ENCODE measurements at regions not wholly inside any gene's neighbourhood (a gene's known extent, or its start where the extent isn't known, plus 50 kb on each side); places are given as distances from the start of the nearest gene placed in this dataset.
"Not testable (repeated sequence)": the region's sequence is repeated elsewhere in the genome, so short reads cannot be mapped to it uniquely, and the experiment has no call there.

DNA sequence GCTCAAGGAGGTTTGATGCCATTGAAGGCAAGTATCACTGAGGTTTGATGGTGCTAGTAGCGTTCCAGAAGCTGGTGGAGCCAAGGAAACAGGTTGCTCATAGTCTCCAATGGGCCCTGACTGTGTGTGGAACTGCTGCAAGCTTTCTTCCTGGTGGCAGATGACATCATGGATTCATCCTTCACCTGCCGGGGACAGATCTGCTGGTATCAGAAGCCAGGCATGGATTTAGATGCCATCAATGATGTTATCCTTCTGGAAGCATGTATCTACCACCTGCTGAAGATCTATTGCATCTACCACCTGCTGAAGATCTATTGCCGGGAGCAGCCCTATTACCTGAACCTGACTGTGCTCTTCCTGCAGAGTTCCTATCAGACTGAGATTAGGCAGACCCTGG lies 734.4 kb downstream of the PLA2G4A start:
- DNase-seq = no peak

DNA sequence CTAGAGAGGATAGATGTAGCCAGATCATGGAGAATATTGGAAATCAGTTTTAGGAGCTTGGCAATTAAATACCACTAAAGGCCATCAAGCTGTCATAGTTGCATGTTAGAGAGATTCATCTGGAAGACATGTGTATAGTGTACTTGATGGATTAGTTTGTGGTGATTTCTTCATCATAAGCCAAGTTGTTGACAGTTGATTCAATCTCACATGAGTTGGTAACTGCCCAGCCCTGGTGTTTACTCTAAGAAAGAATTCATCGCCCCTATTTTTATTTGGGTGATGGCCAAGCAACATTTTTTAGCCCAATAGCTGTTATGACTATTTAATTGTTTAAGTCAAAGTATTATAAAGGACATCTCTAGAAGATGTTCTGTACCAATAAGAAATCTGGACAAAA lies 737.6 kb downstream of the PLA2G4A start:
- DNase-seq = no peak

DNA sequence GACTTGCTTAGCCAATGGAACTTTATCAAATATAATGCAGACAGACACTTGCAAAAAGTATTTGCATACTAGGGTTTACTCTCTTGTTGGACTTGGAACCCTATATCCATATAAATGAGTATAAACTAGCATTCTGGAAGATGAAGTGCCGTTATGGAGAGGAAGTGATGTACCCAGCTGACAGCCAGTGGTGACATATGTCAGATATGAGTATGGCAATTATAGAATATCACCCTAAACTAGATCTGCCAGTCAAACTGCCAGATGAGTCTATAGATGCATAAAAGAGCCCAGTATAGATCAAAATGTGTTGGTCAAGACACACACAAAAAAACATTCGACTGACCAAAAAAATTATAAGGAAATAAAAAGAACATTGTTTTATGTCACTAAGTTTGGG lies 739.3 kb downstream of the PLA2G4A start:
- no peak for DNase-seq

DNA sequence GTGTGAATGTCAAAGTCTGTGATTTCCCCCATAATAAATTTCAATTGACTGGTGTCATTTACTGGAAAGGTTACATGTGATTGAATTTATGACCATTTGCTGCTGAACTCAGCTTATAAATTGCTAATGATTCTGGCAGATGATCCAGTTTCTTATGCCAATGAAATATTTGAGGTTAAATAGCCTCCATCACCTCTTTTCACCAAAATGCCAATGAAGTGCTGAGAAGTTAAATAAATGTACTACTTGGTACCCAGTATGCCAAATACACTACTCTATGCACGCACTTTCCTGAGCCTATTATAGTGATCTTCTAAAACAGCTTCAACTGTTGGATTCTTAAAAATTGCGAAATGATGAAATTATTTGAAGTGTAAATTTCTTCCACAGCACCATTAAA lies 741.4 kb downstream of the PLA2G4A start:
- no peak for DNase-seq

DNA sequence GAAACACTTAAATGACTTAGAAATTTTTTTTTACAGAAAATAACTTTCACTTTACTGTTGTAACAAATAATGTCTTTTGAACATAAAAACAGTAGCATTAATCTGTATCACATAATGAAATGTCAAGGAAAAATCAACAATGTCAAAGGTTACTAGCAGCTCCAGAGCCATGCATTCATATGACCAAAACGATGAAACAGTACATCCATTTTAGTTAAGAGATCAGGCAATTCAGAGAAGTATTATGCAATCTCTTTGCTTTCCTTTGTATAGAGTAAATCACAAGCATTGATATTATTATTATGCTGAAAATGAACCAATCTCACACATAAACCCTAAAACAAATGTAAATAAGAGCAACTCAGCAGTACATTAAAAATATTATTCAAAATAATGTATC lies 748.9 kb downstream of the PLA2G4A start:
- no peak for DNase-seq

DNA sequence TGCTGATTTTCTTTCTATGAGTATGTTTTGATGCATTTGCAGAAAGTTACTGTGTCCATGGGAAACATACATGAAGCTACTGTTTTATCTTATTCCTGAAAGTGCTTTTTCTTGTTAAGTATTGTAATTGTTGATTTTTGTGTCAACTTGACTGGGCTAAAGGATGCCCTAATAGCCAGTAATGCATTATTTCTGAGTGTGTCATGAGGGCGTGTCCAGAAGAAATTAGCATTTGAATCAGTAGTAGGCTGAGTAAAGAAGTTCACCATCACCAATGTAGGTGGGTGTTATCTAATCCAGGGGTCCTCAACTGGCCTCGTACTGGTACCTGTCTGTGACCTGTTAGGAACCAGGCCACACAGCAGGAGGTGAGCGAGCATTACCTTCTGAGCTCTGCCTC lies 760.2 kb downstream of the PLA2G4A start:
- DNase-seq = no peak

DNA sequence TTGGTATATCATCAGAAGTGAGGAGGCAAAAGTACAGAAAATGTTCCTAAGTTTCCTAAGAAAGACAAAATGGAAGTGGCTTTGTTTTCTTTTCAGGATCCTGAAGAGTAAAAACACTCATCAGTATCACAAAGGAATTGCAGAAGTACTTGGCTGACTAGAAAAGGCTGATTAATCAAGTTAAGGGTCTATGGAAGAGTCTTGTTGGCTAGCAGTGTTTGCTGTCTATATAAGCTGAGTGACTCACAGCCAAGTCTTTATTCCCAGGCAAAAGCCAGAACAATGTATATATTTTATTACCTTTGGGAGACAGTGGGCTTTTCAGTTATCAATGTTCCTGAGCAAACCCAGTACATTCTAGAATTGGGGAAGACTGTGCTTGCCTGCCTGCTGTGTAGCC lies 777.0 kb downstream of the PLA2G4A start:
- DNase-seq = no peak

DNA sequence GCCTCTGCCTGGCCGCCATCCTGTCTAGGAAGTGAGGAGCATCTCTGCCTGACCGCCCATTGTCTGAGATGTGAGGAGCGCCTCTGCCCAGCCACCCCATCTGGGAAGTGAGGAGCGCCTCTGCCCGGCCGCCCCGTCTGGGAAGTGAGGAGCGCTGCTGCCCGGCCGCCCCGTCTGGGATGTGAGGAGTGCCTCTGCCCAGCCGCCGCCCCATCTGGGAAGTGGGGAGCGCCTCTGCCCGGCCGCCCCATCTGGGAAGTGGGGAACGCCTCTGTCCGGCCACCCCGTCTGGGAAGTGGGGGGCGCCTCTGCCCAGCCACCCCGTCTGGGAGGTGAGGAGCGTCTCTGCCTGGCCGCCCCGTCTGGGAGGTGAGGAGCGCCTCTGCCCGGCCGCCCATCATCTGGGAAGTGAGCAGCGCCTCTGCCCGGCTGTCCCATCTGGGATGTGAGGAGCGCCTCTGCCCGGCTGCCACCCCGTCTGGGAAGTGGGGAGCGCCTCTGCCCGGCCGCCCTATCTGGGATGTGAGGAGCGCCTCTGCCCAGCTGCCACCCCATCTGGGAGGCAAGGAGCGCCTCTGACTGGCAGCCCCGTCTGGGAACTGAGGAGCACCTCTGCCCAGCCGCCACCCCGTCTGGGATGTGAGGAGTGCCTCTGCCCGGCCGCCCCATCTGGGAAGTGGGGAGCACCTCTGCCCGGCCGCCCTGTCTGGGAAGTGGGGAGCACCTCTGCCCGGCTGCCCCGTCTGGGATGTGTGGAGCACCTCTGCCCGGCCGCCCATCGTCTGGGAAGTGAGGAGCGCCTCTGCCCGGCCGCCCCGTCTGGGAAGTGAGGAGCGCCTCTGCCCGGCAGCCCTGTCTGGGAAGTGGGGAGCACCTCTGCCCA lies 787.3 kb downstream of the PLA2G4A start:
- DNase-seq = not testable (repeated sequence)

DNA sequence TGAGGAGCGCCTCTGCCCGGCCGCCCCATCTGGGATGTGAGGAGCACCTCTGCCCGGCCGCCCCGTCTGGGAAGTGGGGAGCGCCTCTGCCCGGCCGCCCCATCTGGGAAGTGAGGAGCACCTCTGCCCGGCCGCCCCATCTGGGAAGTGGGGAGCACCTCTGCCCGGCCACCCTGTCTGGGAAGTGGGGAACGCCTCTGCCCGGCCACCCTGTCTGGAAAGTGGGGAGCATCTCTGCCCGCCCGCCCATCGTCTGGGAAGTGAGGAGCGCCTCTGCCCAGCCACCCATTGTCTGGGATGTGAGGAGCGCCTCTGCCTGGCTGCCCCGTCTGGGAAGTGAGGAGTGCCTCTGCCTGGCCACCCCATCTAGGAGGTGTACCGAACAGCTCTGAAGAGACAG lies 788.1 kb downstream of the PLA2G4A start:
- DNase-seq = not testable (repeated sequence)

DNA sequence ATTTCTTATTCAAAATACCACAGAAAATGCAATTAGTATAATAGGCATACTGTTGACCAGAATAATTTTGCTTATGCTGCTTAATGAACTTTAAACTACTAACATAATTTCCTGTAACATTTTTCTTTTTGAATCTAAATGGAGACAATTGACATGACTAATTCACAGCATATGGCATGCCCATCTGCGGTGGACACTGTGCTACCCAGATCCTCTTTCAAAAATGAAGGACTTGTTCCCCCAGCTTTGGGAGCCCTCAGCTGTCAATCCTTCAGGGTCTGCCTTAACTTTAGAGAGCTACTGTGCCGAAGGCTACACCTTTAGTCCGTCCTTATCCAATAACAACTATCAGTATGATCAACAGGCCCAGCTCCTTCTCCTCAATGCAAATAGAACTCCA lies 789.0 kb downstream of the PLA2G4A start:
- DNase-seq = peak; percentile 60

DNA sequence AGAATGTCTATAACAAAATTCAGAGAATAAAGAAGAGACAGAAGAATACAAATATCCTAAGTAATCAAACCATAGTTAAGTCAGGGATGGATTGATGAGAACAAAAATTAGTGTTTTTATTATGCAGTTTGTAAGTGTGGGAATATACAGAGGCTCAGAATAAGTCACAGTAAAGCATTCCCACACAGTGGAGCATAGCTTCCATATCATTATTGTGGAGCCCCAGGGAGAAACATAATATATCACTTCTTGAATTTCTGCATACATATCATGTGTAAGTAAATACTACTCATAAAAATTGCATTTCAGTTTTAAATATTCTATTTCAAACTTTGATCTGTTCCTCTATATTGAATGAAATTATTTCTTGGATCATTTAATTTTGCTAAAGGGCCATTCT lies 790.4 kb downstream of the PLA2G4A start:
- no peak for DNase-seq

DNA sequence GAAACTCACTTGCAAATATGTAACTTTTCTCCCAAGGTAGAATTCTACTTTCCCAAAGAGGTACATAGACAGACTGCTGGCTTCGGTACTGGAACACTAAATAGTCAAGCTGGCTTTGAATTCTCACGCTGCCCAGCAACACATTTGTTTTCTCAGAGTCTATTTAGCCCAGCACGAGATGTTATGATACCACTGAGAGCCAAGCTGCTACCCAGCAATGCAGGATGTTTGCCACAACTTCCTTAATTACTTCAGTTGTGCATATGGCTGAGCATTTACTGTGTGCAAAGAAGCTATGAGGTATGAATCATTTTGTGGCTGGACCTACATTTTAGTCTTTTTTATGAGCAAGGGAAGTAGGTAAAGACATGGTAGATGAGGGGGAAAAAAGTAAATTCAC lies 793.2 kb downstream of the PLA2G4A start:
- no peak for DNase-seq

DNA sequence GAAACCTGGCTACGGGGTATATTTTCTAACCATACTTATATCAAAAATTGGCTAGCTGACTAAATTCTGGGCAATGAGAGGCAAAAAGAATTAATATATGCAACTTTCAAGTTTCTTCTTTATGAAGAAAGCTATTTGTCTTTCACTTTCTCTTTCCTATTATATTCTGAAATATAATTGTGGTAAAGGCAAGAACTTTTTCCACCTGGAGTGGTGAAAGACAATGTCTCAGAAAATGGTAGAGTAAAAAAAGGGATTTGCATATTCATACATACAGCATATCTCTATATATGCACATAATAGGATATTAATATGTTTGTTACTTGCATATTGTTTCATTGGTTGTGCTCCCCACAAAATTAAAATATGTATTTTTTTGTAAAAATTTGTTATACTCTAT lies 793.8 kb downstream of the PLA2G4A start:
- DNase-seq = no peak

DNA sequence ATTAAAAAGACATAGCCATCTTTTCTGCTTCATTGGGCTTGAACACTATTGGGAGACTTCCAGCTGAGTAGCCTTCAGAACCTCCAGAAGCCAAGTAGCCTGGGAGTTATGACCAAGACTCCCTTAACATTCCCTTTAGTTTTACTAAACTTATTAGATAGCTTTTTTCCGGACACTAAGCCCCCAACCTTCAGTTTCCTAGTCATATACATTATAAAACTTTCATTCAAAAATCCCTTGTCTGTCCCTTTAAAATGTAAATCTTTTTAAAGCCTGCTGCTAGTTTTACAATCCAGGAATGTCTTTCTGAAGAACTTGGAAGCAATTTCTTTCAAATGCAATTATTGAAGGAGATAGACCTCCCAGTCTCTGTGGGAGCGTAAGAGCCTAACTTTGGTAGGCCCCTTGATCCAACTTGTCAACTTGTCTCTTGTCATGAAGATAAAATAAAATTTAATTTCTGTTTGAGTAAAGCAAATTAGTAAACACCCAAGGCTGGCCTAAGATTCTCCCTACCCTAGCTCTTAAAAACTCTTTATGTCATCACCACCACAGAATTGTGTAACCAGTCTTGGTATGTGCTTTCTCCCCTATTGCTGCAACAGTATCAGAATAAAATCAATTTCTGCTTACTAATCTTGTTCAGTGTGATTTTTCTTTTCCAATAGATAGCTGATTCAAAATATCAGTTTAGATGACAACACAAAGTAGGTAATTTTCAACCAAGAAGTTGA lies 796.2 kb downstream of the PLA2G4A start:
- no peak for DNase-seq

DNA sequence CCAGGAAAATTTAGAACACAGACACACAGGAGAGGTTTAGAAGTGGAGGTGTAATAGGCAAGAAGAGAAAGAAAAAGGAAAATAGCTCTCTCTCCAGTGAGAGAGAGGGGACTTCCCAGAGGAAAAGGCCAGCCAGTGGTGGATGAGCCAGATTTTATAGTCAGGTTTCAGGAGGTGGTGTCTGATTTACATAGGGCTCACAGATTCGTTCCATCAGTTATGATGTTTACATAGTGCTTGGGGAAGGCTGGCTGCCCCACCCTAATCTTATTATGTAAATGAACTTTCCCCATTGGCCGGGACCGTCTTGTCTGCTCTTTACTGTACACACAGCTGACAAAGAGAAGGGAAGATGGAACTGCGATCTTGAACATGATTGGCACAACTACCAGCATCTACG lies 797.3 kb downstream of the PLA2G4A start:
- DNase-seq = peak; percentile 86

DNA sequence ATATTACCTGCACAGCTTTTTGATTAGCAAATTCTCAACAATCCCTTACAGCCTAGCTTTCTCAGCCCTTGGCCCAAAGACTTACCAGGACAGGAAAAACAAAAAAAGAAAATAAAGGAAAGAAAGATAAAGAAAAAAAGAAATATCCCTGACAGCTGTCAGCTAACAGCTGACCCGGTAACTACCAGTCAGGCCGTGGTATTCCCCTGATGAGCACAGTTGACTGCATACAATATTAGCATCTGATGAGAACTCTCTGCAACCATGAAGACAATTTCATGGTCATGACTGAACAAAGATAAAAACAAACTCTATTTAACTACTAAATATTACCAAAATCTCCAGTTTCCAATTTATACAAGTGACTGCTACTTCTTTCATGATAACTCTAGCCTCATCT lies 798.8 kb downstream of the PLA2G4A start:
- DNase-seq = no peak

DNA sequence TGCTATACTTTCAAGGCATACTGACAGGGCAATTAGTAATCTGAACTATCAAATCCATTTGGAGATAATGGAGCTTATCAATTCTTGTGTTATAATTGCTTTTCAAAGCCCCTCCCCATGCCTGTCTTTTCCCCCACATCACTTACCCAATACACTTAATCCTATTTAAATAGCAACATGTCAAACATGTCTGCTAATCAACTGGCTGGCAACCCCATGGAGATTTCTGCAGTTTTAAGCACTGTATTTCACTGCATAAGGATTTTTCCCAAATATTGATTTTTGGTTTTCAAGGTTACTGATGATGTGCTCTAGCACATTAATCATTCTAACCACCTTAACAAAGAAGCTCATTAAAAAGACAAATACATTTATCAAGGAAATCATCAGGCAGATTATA lies 800.3 kb downstream of the PLA2G4A start:
- peak; percentile 78 for DNase-seq

DNA sequence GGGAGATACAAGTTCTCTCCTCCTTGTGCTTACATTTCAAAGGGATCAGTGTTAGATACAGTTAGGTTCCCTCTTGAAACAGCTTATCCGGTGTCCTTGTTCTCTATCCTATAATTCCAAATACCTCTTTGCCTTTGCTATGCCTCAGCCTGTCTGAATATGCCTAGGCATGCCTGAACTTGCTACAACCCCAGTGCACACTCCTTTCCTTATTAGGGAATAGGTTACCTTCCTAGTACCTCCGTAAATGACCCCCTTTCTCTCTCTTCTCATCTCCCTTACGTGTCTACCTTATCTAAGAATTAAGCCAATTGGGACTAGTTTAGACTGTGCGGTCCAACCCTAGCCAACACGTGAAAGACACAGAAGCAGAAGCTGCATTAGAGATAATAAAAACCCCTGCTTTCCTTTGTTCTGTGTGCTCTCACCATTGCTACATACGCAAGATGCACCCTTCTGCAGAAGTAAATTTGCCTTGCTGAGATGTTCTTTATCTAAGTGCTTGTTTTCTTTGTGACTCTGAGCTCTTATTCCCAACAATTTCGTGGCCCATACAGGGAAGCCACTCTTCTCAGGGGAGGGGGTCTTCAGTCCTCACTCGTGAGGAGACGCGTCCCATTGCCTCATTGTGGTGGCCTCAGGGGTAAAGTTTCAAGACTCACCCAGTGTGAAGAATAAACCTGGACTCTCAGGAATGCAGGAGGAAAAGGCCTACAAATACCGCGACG lies 802.1 kb downstream of the PLA2G4A start:
- DNase-seq = peak; percentile 28

DNA sequence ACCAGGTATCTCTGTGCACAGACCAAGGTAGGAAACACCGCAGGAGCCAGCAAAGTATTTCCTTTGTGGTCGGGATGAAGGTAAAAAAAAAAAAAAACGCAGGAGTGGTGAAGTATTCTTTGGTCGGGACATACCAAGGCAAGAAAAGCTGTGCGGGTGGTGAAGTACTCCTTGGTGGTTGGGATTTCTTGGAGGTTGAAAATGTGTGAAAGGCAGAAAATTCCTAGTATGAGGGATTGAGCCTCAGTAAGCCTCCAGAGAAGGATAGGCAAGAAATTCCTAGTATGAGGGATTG lies 802.6 kb downstream of the PLA2G4A start:
- no peak for DNase-seq

DNA sequence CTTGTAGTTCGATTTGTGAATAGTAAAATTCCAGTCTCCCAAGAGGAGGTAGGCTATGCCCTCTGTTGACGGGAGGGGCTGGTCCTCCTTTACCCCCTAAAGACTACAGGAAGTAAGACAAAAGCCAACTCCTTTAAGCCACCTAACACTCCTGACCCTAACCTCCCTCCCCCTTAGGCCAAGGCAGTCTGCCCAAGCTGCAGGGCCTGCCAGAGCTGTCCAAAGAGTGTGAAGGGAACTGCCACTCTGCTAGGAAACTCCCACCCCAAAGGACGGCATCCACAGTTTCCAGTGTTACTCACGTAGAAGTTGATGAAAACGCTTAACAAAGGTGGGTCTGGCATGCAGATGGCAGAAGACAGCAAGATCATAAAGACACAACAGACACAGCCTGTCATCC lies 803.2 kb downstream of the PLA2G4A start:
- DNase-seq = no peak

DNA sequence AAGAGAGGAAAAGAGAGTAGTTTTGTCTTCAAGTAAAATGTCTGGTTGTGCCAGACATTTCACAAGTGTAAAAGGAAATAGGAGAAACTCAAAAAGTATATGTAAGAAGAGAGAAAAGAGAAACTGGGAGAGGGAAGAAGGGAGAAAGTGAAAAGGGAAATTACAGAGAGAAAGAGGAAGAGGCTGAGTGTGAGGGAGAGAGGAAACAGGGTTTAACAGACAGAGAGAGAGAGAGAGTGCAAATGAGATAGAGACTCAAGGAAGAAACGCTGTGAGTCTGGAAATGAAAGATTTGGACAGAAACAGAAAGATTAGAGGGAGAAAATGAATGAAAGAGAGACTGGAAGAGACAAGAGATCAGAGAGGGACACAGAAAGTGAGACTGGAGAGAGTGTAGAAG lies 806.2 kb downstream of the PLA2G4A start:
- DNase-seq = no peak

DNA sequence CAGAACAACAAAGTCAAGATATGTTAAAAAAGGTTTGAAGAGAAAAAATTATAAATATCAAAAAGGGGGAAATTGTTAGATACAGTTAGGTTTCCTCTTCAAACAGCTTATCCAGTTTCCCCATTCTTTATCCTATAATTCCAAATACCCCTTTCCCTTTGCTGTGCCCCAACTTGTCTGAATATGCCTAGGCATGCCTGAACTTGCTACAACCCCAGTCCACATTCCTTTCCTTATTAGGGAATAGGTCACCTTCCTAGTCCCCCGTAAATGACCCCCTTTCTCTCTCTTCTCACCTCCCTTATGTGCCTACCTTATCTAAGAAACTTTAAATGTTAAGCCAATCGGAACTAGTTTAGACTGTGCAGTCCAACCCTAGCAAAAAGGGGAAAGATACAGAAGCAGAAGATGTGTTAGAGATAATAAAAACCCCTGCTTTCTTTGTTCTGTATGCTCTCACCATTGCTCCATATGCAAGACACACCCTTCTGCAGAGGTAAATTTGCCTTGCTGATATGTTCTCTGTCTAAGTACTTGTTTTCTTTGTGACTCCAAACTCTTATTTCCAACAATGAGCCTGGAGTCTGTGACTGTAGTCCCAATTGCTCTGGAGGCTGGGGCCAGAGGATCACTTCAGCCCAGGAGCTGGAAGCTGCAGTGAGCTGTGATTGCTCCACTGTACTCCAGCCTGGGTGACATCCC lies 810.1 kb downstream of the PLA2G4A start:
- no peak for DNase-seq

DNA sequence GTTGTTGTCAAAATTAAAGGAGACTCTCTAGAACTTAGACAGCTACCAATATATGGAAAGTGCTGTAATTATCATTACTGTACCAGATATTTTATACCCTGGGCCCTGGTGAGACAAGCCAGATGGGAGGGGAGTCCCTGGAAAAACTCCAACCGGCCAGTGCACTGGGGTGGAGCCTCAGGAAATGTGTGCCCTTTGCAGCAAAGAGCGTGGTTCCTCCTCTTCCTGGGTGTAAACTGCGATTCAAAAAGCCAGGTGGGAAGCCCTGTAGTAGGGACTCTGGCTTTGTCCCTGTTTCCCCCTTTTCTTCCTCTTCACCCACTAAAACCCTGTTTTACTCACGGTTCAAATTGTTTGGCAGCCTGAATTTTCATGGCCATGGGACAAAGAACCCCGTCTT lies 812.3 kb downstream of the PLA2G4A start:
- no peak for DNase-seq

Measured in NCI-H82 (cell line).